ENCODE measurements at regions not wholly inside any gene's neighbourhood (a gene's known extent, or its start where the extent isn't known, plus 50 kb on each side); places are given as distances from the start of the nearest gene placed in this dataset.

DNA sequence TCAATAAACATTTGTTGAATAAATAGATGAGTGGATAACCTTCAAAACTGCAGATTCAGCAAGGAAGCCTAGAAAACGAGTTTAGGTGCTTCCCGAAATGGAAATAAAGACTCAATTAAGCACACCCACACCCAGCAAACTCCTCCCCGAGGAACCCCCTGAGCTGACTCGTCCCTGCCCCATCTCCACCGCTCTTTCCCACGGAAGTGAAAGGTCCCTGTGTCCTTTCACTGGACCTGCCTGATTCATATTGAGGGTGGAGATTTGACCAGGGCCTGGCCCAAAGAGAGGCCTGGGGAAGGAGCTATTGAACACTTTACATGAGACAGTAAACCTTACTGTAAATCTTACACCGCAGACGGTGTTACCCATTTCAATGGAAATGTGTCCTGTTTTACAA is 129.1 kb downstream of the CPZ start:
- TF ChIP-seq POLR2AphosphoS5 (IDR thresholded peaks at IDR 0.05; ENCODE audit: low read depth, low read length) (no peak), TAF1 (IDR thresholded peaks at IDR 0.05; ENCODE audit: borderline replicate concordance, insufficient read depth, low read length) (no peak), SIN3A (IDR thresholded peaks at IDR 0.05; ENCODE audit: borderline replicate concordance, insufficient read depth, low read length) (no peak), FOXP2 (optimal IDR thresholded peaks at IDR 0.05; ENCODE audit: borderline replicate concordance, extremely low read depth, extremely low read length, insufficient read depth) (no peak)
- TF ChIP-seq, protein P1, sequence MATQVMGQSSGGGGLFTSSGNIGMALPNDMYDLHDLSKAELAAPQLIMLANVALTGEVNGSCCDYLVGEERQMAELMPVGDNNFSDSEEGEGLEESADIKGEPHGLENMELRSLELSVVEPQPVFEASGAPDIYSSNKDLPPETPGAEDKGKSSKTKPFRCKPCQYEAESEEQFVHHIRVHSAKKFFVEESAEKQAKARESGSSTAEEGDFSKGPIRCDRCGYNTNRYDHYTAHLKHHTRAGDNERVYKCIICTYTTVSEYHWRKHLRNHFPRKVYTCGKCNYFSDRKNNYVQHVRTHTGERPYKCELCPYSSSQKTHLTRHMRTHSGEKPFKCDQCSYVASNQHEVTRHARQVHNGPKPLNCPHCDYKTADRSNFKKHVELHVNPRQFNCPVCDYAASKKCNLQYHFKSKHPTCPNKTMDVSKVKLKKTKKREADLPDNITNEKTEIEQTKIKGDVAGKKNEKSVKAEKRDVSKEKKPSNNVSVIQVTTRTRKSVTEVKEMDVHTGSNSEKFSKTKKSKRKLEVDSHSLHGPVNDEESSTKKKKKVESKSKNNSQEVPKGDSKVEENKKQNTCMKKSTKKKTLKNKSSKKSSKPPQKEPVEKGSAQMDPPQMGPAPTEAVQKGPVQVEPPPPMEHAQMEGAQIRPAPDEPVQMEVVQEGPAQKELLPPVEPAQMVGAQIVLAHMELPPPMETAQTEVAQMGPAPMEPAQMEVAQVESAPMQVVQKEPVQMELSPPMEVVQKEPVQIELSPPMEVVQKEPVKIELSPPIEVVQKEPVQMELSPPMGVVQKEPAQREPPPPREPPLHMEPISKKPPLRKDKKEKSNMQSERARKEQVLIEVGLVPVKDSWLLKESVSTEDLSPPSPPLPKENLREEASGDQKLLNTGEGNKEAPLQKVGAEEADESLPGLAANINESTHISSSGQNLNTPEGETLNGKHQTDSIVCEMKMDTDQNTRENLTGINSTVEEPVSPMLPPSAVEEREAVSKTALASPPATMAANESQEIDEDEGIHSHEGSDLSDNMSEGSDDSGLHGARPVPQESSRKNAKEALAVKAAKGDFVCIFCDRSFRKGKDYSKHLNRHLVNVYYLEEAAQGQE (IDR thresholded peaks at IDR 0.05; ENCODE audit: insufficient read depth in 1 of 2, low read depth in 2 of 2, low read length in 2 of 2): no peak

Data from PFSK-1 (cell line).